Fibroblast of skin of left biceps (primary cell): ENCODE measurements at regions not wholly inside any gene's neighbourhood (a gene's known extent, or its start where the extent isn't known, plus 50 kb on each side); places are given as distances from the start of the nearest gene placed in this dataset.
A peak's percentile ranks its signal among the peaks of the same experiment; 100 is the strongest.
"Not testable (repeated sequence)": the region's sequence is repeated elsewhere in the genome, so short reads cannot be mapped to it uniquely, and the experiment has no call there.

Experiments used
- DNase-seq, 2 experiments: peaks; one replicate each; pipeline ENCODE4 v3.0.0-alpha.2; 2013; ENCODE audit warnings: low read depth in 2 of 2

GRCh38 chr15:99485153-99485961, 80.4 kb upstream of the MEF2A start:
- no peak for DNase-seq

GRCh38 chr15:99485992-99486370, 79.8 kb upstream of the MEF2A start:
- peak in 1 of 2 experiments; percentile 6 for DNase-seq

DNA sequence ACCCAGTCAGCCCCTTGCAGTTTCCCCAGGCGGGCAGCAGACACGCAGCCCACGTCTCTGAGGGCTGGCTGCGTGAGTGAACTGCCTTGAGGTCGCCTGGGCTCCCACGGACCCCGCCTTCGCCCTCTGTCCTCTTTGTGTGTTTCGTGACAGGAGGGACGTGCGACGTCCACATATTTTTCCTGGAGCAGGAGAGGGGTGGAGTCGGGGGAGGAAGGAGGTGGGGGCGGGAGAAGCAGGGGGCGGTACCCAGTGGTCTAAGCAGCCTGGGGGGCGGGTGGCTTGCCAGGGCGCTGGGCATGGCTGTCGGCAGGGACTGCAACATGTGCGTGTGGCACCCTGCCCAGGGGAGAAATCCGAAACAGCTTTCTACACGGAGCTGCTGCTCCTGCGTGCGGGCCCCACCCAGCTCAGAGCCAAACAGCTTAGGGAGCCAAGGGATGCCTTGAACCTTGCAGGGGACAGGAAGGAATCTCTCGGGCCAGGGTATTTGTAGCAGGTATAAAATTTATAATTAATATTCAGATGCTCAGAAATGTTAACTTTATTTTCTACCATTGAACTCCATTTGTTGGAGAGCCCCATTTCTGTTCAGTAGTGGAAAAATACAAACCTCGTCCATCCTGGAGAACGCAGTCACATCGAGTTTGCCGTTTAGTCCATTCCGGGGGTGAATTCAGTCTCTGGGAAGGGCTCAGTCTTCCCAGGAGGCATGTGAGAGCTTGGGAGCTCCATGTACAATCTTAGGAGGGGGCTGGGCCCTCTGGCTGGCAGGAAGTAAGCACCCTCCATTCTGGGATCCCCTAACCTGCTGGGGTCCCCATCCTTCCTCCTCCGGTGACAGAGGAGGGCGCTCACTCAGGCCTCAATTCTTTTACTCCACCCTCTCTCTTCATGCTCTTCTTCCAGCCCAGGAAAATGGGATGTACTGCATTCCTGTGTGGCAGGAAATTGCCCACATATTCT, 79.1 kb upstream of the MEF2A start:
- peak; percentile 23 to 24 for DNase-seq

DNA sequence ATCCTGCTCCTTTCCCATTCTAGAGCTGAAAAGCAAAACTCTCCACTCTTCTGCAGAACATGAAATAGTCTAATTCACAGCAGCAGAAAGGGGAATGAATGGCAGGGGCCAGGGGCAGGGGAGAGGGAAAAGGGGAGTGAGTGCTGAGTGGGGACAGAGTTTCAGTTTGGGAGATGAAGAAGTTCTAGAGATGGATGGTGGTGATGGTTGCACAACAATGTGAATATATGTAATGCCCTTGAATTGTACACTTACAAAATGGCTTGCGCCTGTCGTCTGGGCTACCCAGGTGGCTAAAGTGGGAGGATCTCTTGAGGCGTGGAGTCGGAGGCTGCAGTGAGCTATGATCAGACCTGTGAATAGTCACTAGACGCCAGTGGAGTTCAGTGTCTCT, 78.5 kb upstream of the MEF2A start:
- DNase-seq: no peak

DNA sequence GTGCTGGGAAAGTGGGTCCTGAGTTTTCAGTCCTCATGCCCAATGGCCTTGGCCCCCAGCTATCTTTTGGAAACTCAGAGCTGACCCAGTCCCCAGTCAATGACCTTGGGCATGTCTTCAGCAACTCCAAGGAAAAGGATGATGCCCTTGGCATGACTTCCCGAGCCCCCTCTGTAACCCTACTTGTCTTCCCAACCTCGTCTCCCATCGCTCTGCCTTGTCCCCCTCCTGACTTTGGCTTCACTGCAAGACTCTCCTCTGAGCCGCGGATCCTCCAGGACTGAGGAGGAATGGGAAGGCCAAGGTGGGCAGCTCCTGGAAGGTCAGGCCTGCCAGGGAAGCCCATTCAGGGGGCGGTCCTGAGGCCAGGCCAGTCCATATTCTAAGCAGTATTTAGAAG, 73.5 kb upstream of the MEF2A start:
- DNase-seq: no peak

DNA sequence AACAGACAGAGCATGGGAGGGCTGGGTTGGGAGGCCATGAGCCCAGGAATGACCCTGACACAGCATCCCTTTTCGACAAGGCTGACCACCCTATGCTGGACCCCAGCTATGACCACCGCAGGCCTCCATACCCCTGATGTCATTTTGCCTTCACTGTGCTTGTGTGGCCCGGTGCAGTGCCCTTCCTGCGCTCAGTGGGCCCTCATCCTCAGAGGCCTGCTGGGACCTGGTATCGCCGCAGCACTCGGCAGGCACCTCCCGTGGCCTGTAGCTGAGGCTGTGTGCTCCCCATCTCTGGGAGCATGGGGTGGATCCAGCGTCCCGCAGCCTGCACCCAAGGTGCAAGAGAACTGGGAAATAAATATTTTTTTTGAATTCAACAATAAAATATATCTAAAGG, 73.1 kb upstream of the MEF2A start:
- DNase-seq: no peak

DNA sequence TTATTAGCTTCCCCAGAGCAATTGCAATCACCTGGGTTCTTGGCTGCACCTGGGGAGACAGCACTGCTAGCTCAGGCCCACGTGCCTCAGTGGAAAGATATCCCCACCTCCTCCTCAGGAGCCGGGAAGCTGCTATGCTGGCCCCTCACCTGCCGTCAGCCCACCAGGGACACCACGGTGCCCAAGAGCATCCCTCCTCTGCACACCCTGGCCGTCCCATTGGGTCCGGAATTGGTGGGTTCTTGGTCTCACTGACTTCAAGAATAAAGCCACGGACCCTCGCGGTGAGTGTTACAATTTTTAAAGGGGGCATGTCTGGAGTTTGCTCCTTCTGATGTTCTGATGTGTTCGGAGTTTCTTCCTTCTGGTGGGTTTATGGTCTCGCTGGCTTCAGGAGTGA, 72.3 kb upstream of the MEF2A start:
- DNase-seq: no peak

GRCh38 chr15:99494536-99495233, 71.1 kb upstream of the MEF2A start:
- DNase-seq: not testable (repeated sequence)

DNA sequence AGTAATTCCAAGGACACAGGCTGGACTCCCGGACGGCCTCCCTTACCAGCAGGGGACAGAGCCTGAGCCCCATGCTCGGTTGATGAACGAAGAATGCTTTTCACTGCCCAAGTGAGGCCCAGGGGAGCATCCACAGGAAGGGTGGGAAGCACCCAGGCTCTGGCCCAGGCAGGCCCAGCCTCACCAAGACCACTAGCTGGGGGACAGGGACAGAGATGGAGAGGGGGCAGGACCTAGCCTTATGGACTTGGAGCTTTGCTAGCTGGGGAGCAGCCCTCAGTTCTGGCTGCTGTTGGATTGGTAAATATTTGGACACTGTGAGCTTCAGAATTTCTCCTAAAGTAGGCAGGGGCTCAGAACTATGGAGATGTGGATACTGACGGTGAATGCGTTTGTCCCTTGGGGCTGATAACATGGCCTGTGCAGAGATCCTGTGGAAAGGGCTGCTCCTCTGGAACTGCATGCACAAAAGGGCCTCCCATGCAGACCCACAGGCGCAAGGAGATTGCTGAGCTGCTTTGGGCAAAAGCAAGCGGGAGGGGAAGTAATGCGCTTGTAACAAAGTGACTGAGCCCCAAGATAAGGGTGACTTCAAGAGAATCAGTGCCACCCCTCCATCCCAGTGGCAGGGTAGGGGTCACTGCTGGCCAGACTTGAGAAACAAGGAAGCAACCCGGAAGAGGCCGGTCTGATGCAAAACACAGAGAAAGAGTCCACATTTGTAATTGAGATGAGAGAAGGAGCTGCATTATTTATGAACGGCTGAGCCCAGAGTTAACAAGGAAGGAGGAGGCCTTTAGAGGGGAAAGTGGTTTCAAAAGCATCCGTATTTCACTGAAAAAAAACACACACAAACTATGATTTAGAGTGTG, 70.1 kb upstream of the MEF2A start:
- DNase-seq: no peak

GRCh38 chr15:99496302-99496629, 69.5 kb upstream of the MEF2A start:
- no peak for DNase-seq

GRCh38 chr15:99502182-99502581, 63.6 kb upstream of the MEF2A start:
- DNase-seq: no peak

- DNase-seq: no peak
These were observed 63.1 kb upstream of the MEF2A start for GRCh38 chr15:99502661-99503060.

DNA sequence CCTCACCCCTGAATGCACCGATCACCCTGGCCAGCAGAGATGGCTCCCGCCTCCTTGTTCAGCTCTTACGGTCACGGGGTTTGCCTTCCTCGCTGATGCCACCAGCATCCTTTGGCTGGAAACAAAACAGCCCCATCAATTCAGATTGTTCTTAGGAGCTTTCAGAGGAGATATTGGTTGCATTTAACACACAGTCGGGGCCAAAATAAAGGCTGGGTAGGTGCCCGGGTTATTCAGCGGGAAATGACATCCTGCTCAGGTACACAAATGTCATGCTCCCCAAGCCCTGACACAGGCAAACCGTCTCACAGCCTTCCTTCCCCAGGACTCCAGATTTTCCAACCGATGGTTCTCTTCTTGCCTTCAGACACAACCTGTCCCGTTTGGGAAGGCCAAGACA, 62.4 kb upstream of the MEF2A start:
- DNase-seq: no peak

DNA sequence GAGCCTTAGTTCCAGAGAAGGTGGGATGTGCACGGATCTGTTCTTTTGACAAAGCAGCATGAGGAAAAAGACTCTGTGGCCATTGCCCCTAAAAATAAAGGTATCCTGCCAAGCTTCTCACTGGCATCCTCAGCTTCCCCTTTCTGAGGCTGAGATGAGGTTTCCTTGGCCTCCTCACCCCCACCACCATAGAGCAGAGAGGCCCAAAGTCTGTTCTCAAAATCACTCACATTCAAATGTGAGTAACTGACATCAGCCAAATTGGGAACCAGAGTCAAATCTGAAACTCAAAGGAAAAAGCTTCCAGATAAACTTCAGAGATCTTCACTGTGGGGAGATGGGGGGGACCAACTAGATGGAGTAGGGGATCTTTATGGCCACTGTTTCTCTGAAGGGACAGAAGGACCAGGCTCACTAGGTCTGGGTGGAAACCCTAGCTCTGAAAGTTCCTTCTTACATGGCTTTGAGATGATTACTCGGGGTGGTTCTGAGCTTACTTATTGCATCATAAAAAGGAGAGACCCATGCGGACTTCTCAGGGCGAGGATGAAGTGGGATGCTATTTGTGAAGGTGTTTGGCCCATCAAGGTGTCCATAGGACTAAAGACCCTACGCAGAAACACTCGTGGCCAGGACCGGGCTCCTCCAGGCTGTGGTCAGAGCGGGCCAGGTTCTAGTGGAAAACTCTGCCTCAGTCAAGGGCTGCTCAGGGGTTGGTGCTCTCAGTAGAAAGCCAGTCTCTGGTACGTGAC, 61.5 kb upstream of the MEF2A start:
- DNase-seq: no peak

GRCh38 chr15:99504823-99505551, 60.8 kb upstream of the MEF2A start:
- DNase-seq: no peak

DNA sequence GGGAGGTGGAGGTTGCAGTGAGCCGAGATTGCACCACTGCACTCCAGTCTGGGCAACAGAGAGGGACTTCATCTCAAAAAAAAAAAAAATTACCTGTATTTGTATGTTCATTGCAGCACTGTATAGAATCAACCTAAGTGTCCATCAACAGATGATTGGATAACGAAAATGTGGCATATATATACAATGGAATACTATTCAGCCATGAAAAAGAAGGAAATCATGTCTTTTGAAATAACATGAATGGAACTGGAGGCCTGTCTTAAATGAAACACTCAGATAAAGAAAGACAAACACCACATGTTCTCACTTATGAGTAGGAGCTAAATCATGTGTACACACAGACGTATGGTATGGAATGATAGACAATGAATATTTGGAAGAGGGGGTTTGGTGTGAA, 59.4 kb upstream of the MEF2A start:
- peak in 1 of 2 experiments; percentile 13 for DNase-seq

DNA sequence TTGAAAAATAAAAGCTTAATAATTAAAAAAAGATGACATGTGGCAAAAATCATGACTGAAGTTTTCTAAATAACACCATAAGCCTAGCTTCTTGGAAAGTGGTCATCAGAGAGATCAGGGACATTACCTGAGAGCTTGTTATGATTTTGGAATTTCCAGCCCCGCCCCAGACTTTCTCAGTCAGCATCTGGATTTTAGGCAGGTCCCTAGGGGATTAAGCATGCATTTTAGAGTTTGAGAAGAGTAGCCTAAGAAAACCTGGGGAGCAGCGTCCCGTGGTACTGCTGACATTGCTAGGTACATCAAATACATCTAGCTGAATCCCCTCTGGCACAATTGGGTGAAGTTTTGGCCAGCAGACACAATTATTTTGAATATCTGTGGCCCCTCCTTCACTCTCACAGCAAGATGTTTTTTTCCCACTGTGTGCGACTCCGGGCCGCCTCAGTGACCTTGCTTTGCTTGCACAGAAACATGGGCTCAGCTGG, 58.7 kb upstream of the MEF2A start:
- DNase-seq: no peak

- DNase-seq: peak in 1 of 2 experiments; percentile 25
These were observed 58.1 kb upstream of the MEF2A start for GRCh38 chr15:99507504-99508310.

DNA sequence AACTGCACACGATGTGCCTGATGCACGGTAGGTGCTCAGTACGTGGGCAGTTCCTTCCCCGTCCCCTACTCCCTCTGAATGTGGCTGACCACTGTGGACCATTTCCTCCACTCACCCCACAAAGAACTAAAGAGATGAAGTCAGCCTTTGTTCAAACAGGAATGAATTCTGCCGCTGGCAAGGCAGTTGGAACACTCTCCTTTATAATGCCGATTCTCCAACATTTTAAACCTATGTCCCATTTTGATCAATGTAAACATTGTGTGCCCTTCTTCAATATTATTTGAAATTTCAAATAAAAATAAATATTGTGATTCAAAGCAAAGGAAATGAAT, 57.5 kb upstream of the MEF2A start:
- DNase-seq: no peak
